DND-41 (cell line): ENCODE measurements at regions not wholly inside any gene's neighbourhood (a gene's known extent, or its start where the extent isn't known, plus 50 kb on each side); places are given as distances from the start of the nearest gene placed in this dataset.

Experiments
- ATAC-seq: fragments of 200-7000 bp; cut with Tn5 transposase; 3 replicates; pipeline ENCODE4 v1.9.1; 2021; ENCODE audit warnings: low read depth; ENCODE audit not compliant: insufficient read depth
- DNase-seq: peaks from one replicate; pipeline ENCODE4 v3.0.0-alpha.2; 2020
- H2AFZ ChIP-seq: 2 replicates; pipeline ENCODE4 v1.6.0; 2012; ENCODE audit warnings: low read depth, low read length
- H3K27ac ChIP-seq: 2 replicates; pipeline ENCODE4 v1.5.1; 2012; ENCODE audit warnings: low read length, inconsistent platforms
- H3K27me3 ChIP-seq: fragments of 200-600 bp; sonication (generic); 2 replicates; pipeline ENCODE4 v1.6.0; 2012; ENCODE audit warnings: low read length, mild to moderate bottlenecking, inconsistent platforms; ENCODE audit not compliant: insufficient read depth, poor library complexity
- H3K36me3 ChIP-seq: 2 replicates; pipeline ENCODE4 v1.5.1; 2012; ENCODE audit warnings: low read length, inconsistent platforms; ENCODE audit not compliant: insufficient read depth
- H3K4me1 ChIP-seq: 2 replicates; pipeline ENCODE4 v1.5.1; 2012; ENCODE audit warnings: mild to moderate bottlenecking, low read length; ENCODE audit not compliant: insufficient read depth
- H3K4me2 ChIP-seq: 2 replicates; pipeline ENCODE4 v1.6.0; 2012; ENCODE audit warnings: mild to moderate bottlenecking, moderate library complexity, low read length, inconsistent platforms; ENCODE audit not compliant: insufficient read depth
- H3K4me3 ChIP-seq, 2 experiments: fragments of 200-600 bp in 1 of 2; shearing (Covaris generic) in 1 of 2; 2 replicates each; pipeline ENCODE4 v1.5.1; 2012 to 2016; ENCODE audit warnings: inconsistent platforms in 2 of 2, low read length in 2 of 2, mild to moderate bottlenecking in 2 of 2, low read depth in 1 of 2, moderate library complexity in 1 of 2
- H3K79me2 ChIP-seq: 2 replicates; pipeline ENCODE4 v1.6.0; 2012; ENCODE audit warnings: low read length, inconsistent platforms; ENCODE audit not compliant: insufficient read depth
- H3K9ac ChIP-seq: 2 replicates; pipeline ENCODE4 v1.6.0; 2012; ENCODE audit warnings: low read depth, mild to moderate bottlenecking, inconsistent platforms, low read length, moderate library complexity
- H3K9me3 ChIP-seq: 2 replicates; pipeline ENCODE4 v1.5.1; 2012; ENCODE audit warnings: low read length, moderate library complexity, mild to moderate bottlenecking, inconsistent platforms; ENCODE audit not compliant: insufficient read depth, severe bottlenecking
- H4K20me1 ChIP-seq: 2 replicates; pipeline ENCODE4 v1.6.0; 2012; ENCODE audit warnings: low read length; ENCODE audit not compliant: insufficient read depth
- EZH2 ChIP-seq: IDR thresholded peaks from 3 replicates; pipeline ENCODE4 v1.6.1; 2012; ENCODE audit warnings: borderline replicate concordance, low read depth, mild to moderate bottlenecking, moderate library complexity, low read length, inconsistent platforms; ENCODE audit not compliant: severe bottlenecking
- TF ChIP-seq, protein P1 (sequence below): IDR thresholded peaks from 2 replicates; pipeline ENCODE4 v1.5.1; 2012; ENCODE audit warnings: borderline replicate concordance, low read length, moderate library complexity, mild to moderate bottlenecking; ENCODE audit not compliant: poor library complexity, severe bottlenecking; ENCODE audit errors: extremely low read depth

DNA sequence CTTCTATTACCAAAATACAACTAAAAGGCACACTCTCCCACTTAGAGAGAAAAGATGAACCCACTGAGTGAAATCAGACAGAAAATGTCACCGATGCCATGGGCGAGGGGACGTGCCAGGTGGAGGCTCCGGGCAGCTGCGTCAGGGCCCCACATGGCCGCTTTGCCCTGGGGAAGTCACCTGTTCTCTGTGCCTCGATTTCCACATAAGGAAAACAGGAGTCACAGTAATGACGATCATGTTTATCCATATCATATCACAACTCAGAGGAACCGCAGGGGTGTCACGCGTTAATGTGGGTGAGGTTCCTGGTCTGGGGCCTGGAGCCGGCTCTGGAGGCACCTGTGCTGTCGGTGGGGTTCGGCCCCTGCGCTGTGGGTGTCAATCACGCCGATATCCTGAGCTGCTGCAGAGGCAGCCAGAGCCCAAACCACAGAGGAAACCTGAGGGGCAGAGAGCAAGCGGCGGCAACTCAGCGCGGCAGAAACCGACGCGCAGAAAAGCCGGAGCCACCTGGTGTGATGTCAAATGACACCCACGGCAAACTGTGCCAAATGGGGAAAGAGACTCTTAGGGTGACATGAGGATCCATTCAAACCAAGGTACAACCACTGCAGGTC, 243.7 kb downstream of the BRD1 start:
- ATAC-seq (no peak), DNase-seq (no peak)
- Histone ChIP-seq H3K4me3 (no peak overlapping the region), H3K4me2 (no peak overlapping the region), H4K20me1 (no peaks in the 10 kb centered on the region), H3K9ac (no peak overlapping the region), H3K9me3 (peaks cover 6% of the 10 kb centered on the region), H3K27me3 (no peaks in the 10 kb centered on the region), H3K36me3 (no peaks in the 10 kb centered on the region), H3K79me2 (no peaks in the 10 kb centered on the region), H3K4me1 (no peaks in the 10 kb centered on the region), H2AFZ (no peak overlapping the region), H3K27ac (no peak overlapping the region)
- TF ChIP-seq EZH2: no peak
- TF ChIP-seq, protein P1, sequence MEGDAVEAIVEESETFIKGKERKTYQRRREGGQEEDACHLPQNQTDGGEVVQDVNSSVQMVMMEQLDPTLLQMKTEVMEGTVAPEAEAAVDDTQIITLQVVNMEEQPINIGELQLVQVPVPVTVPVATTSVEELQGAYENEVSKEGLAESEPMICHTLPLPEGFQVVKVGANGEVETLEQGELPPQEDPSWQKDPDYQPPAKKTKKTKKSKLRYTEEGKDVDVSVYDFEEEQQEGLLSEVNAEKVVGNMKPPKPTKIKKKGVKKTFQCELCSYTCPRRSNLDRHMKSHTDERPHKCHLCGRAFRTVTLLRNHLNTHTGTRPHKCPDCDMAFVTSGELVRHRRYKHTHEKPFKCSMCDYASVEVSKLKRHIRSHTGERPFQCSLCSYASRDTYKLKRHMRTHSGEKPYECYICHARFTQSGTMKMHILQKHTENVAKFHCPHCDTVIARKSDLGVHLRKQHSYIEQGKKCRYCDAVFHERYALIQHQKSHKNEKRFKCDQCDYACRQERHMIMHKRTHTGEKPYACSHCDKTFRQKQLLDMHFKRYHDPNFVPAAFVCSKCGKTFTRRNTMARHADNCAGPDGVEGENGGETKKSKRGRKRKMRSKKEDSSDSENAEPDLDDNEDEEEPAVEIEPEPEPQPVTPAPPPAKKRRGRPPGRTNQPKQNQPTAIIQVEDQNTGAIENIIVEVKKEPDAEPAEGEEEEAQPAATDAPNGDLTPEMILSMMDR: no peak

DNA sequence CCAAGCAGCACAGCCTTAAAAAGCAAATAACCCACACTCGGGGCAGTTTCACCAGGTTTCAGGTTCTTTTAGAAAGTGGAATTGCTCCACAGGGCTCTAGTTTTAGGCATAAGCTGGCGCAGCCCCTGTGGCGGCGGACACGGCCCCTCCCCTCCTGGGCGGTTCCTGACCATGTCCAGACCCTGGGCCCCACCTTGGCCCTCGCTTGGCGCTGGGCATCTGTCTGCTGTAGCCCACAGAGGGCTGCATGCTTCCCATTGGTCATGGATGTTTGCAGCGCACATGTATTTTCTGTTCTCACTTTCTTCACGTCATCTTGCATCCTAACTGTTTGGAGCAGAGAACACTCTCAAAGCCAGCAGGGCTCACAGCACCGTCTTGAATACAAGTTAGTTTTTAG, 244.3 kb downstream of the BRD1 start:
- DNase-seq (no peak), ATAC-seq (no peak)
- no peaks in the 10 kb centered on the region for H4K20me1 ChIP-seq
- H3K4me3 ChIP-seq: no peak overlapping the region
- peaks cover 6% of the 10 kb centered on the region for H3K9me3 ChIP-seq
- no peak overlapping the region for H3K9ac ChIP-seq
- no peak overlapping the region for H2AFZ ChIP-seq
- H3K36me3 ChIP-seq: no peaks in the 10 kb centered on the region
- H3K79me2 ChIP-seq: no peaks in the 10 kb centered on the region
- TF ChIP-seq, protein P1: no peak
- TF ChIP-seq EZH2: no peak
- H3K4me1 ChIP-seq: no peaks in the 10 kb centered on the region
- no peak overlapping the region for H3K4me2 ChIP-seq
- no peaks in the 10 kb centered on the region for H3K27me3 ChIP-seq
- H3K27ac ChIP-seq: no peak overlapping the region

DNA sequence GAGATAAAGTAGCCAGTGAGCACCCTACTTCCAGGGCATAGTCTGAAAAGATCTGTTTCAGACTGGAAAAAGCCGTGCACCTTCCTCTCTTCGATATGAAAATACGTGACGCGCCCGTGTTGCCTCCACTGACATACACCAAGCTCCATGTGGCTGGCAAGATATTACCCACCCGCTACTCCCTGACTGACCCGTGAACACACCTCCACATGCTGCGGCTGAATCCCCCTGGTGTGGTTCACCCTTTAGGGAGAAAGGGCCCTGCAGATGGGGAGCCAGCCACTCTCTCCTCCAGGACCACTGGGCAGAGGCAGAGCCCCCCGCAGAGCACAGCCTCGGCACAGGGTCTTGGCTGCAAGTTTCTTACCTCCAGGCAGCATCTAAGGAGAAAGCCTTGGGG, 245.0 kb downstream of the BRD1 start:
- ATAC-seq (no peak), DNase-seq (no peak)
- Histone ChIP-seq H3K4me2 (no peak overlapping the region), H2AFZ (no peak overlapping the region), H3K9ac (no peak overlapping the region), H3K27me3 (no peaks in the 10 kb centered on the region), H3K27ac (no peak overlapping the region), H3K4me1 (no peaks in the 10 kb centered on the region), H3K36me3 (no peaks in the 10 kb centered on the region), H4K20me1 (no peaks in the 10 kb centered on the region), H3K4me3 (no peak overlapping the region), H3K79me2 (no peaks in the 10 kb centered on the region), H3K9me3 (peaks cover 6% of the 10 kb centered on the region)
- TF ChIP-seq, protein P1: no peak
- TF ChIP-seq EZH2: no peak

DNA sequence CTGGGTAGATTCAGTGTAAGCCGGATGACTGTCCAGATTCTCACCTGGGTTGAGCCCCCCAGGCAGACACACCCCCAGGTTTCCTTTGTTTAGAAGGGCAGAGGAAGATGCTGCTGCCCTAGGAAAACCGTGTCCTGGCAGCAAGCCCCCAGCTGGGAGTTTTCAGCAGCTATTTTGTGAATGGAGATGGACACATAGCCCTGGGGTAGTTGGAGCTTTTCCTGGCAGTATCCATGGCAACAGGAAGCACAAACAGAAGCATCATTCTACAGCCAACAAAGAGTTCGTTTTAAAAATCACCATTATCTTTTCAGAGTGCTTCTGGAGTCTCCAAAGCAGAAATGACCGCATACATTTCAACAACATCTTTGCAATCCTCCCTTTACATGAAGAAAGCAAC, 245.5 kb downstream of the BRD1 start:
- Histone ChIP-seq H3K27me3 (no peaks in the 10 kb centered on the region), H3K9me3 (peaks cover 6% of the 10 kb centered on the region), H3K9ac (no peak overlapping the region), H3K27ac (no peak overlapping the region), H3K4me1 (no peaks in the 10 kb centered on the region), H3K79me2 (no peaks in the 10 kb centered on the region), H3K4me2 (no peak overlapping the region), H3K4me3 (no peak overlapping the region), H2AFZ (no peak overlapping the region), H3K36me3 (no peaks in the 10 kb centered on the region), H4K20me1 (no peaks in the 10 kb centered on the region)
- no peak for TF ChIP-seq EZH2
- TF ChIP-seq, protein P1: no peak
- no peak for ATAC-seq
- DNase-seq: no peak
